ENCODE measurements at regions not wholly inside any gene's neighbourhood (a gene's known extent, or its start where the extent isn't known, plus 50 kb on each side); places are given as distances from the start of the nearest gene placed in this dataset.
"Not testable (repeated sequence)": the region's sequence is repeated elsewhere in the genome, so short reads cannot be mapped to it uniquely, and the experiment has no call there.

DNA sequence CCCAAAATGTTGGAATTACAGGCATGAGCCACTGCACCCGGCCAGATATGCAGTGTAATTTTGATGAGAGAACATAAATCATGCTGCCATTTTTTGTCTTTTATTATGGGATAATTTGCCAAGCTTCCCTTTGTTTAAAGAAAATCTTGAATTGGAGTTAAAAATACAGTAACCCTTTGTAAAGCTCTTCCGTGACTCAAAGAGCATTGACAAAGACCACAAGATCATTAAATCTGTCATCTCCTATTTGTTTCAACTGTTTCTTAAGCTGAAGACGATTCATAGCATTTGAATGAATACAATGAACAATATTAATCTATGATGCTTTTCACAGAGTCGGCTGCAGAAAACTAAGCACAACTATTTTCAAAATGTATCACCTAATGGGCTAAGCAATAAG lies 132.6 kb downstream of the ANAPC4 start:
- Mint-ChIP-seq H3K36me3 (no peaks in the 10 kb centered on the region), H3K27me3 (peaks cover 12% of the 10 kb centered on the region), H3K9me3 (no peaks in the 10 kb centered on the region), H3K27ac (no peak overlapping the region), H3K4me1 (no peaks in the 10 kb centered on the region), H3K4me3 (no peak overlapping the region)
- ATAC-seq: no peak

DNA sequence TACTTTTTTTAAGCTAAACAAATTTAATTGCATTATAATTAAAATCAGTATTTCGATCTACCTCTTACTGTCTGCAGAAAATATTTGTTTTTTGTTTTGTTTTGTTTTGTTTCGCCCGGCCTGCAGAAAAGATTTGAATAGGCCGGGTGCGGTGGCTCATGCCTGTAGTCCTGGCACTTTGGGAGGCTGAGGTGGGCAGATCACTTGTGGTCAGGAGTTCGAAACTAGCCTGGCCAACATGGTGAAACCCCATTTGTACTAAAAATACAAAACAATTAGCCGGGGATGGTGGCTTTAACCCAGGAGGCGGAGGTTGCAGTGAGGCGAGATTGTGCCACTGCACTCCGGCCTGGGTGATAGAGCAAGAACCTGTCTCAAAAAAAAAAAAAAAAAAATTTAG lies 134.8 kb downstream of the ANAPC4 start:
- H3K36me3 Mint-ChIP-seq, H3K9me3 Mint-ChIP-seq, ATAC-seq, H3K4me1 Mint-ChIP-seq, H3K27ac Mint-ChIP-seq, H3K4me3 Mint-ChIP-seq: not testable (repeated sequence)
- H3K27me3 Mint-ChIP-seq: peaks cover 18% of the 10 kb centered on the region

DNA sequence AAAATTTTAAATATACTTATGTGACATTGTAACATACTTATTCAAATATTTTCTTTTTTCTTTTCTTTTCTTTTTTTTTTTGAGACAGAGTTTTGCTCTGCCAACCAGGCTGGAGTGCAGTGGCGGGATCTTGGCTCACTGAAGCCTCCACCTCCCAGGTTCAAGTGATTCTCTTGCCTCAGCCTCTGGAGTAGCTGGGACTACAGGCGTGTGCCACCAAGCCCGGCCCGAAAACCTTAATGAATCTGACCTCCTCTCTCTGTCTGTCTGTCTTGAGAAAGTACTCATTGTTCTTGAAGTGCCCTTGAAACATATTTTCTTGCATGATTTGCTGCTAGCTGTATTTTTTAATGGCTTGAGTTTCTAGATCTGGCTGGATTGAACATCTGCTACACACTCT lies 136.8 kb downstream of the ANAPC4 start:
- no peaks in the 10 kb centered on the region for H3K36me3 Mint-ChIP-seq
- H3K27me3 Mint-ChIP-seq: peaks cover 18% of the 10 kb centered on the region
- H3K9me3 Mint-ChIP-seq: no peaks in the 10 kb centered on the region
- H3K4me3 Mint-ChIP-seq: no peak overlapping the region
- no peak for ATAC-seq
- H3K27ac Mint-ChIP-seq: no peak overlapping the region
- no peaks in the 10 kb centered on the region for H3K4me1 Mint-ChIP-seq

DNA sequence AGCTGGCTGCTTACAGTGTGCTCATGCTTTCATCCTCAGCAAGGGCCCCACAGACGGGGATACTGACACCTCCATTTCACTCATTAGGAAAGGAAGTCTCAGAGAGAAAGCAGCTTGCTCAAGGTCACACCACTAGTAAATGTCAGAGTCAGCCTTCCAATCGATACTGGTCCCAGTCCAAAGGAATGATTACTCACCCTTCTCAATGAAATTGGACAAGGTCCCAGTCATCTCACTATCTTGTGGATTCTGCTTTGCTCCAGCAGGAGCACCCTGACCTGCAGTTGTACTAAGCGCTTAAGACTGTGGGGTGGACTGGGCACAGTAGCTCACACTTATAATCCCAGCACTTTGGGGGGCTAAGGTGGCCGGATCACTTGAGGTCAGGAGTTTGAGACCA lies 132.2 kb upstream of the SLC34A2 start:
- Mint-ChIP-seq H3K4me1 (no peaks in the 10 kb centered on the region), H3K4me3 (no peak overlapping the region), H3K27ac (no peak overlapping the region), H3K36me3 (no peaks in the 10 kb centered on the region), H3K9me3 (no peaks in the 10 kb centered on the region), H3K27me3 (peaks cover 14% of the 10 kb centered on the region)
- ATAC-seq: peak; percentile 31

DNA sequence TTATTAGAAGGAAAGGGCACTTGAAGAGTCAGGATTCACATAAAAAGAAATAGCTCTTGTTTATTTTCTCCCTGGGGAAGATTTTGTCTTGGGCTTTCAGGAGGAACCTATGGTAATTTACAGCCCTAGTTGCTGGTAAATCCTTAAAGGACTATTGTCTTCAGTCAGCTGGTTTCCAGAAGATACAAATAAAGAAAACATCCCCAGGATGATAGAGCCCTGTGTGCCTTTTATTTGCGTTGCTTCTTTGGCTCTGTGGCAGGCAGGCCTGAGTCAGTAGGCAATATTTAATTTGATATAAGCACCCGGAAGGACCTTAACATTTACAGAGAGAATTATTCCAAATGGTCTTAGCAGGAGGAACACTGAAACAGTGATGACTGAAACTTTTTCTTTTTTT lies 131.0 kb upstream of the SLC34A2 start:
- Mint-ChIP-seq H3K27me3 (peaks cover 16% of the 10 kb centered on the region), H3K36me3 (no peaks in the 10 kb centered on the region), H3K27ac (no peak overlapping the region), H3K9me3 (no peaks in the 10 kb centered on the region), H3K4me1 (no peaks in the 10 kb centered on the region), H3K4me3 (no peak overlapping the region)
- no peak for ATAC-seq

DNA sequence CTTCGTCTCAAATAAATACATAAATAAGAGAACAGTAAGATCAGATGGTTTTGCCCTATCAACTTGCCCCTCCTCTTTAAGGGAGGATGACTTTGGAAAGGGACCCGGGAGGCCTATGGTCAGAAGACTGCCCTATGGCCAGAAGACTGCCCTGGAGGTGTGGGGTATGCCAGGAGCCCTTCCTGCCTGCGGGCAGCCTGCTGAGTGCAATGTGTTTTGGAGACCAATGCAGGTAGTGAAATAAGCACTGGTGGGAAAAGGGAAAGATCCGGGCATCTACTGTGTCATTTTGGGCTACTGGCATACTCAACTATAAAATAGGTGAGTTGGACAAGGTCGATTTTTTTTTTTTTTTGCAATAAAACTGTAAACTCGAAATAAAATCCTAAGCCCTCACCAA lies 129.8 kb upstream of the SLC34A2 start:
- Mint-ChIP-seq H3K9me3 (no peaks in the 10 kb centered on the region), H3K36me3 (no peaks in the 10 kb centered on the region), H3K27ac (no peak overlapping the region), H3K4me3 (no peak overlapping the region), H3K4me1 (no peaks in the 10 kb centered on the region), H3K27me3 (peaks cover 9% of the 10 kb centered on the region)
- no peak for ATAC-seq

DNA sequence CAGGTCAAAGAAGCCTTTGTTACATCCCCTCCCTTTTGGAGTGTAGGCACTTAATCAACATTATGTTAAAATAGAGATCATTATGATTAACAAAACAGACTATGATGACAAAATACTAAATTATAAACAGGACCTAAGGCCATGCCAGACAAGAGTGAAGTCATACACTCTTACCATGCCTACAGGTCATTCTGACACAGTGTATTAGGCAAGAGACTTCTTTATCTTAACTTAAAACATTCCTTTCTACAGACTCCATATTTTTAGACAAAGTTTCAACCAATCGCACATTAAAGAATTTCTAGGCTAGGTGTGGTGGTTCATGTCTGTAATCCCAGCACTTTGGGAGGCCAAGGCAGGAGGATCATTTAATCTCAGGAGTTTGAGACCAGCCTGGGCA lies 128.6 kb upstream of the SLC34A2 start:
- Mint-ChIP-seq H3K4me1 (no peaks in the 10 kb centered on the region), H3K9me3 (peaks cover 3% of the 10 kb centered on the region), H3K36me3 (no peaks in the 10 kb centered on the region), H3K4me3 (no peak overlapping the region), H3K27me3 (peaks cover 9% of the 10 kb centered on the region), H3K27ac (no peak overlapping the region)
- no peak for ATAC-seq

DNA sequence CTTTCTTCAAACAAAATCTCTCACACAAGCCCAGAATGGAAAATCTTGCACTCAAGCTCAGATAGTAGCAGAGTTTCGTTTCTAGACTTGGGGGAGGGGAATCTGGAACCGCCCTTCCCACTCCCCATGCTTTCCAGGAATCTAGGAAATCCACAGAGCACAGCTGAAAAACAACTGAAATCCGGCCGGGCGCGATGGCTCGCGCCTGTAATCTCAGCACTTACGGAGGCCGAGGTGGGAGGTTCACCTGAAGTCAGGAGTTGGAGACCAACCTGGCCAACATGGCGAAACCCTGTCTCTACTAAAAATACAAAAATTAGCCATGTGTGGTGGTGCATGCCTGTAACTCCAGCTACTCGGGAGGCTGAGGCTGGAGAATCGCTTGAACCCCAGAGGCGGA lies 127.3 kb upstream of the SLC34A2 start:
- peaks cover 5% of the 10 kb centered on the region for H3K9me3 Mint-ChIP-seq
- H3K27ac Mint-ChIP-seq: no peak overlapping the region

DNA sequence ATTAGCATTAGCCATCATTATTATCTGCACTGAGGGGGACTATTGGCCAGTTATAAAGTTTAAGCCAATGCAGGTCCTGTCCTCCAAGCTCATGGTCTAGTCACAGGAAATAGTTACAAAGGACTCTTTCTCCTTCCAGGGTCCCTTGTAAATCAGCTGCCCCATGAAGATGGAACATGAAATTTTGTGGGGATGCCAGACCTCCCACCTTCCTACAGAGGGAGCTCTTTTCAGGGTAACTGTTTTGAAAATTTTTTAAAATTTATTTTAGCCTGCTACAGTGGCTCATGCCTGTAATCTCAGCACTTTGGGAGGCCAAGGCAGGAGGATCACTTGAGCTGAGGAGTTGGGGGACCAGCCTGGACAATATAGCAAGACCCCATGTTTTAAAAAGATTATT lies 124.4 kb upstream of the SLC34A2 start:
- Mint-ChIP-seq H3K4me3 (no peak overlapping the region), H3K9me3 (peaks cover 5% of the 10 kb centered on the region), H3K27ac (no peak overlapping the region), H3K27me3 (peaks cover 25% of the 10 kb centered on the region), H3K36me3 (no peaks in the 10 kb centered on the region), H3K4me1 (peaks cover 10% of the 10 kb centered on the region)
- no peak for ATAC-seq

More for the DNA sequence above, 127.3 kb upstream of the SLC34A2 start:
- Mint-ChIP-seq H3K4me3 (no peak overlapping the region), H3K36me3 (no peaks in the 10 kb centered on the region), H3K27me3 (peaks cover 9% of the 10 kb centered on the region), H3K4me1 (no peaks in the 10 kb centered on the region)
- no peak for ATAC-seq

DNA sequence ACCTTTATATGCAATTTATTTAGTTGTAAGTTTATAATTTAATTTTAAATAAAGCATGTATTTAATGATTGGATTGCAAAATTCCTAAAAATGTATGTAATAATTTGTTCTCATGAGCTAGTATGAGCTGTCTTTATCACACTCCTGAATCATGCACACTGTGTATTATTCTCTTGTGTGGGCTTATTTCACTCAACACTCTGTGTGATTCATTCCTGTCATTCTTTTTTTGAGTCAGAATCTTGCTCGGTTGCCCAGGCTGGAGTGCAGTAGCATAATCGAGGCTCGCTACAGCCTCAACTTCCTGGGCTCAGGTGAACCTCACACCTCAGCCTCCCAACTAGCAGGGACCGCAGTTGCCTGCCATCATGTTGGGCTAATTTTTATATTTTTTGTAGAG lies 123.1 kb upstream of the SLC34A2 start:
- Mint-ChIP-seq H3K27ac (no peak overlapping the region), H3K36me3 (no peaks in the 10 kb centered on the region), H3K4me3 (no peak overlapping the region), H3K27me3 (peaks cover 34% of the 10 kb centered on the region), H3K9me3 (peaks cover 5% of the 10 kb centered on the region), H3K4me1 (peaks cover 18% of the 10 kb centered on the region)
- ATAC-seq: no peak

DNA sequence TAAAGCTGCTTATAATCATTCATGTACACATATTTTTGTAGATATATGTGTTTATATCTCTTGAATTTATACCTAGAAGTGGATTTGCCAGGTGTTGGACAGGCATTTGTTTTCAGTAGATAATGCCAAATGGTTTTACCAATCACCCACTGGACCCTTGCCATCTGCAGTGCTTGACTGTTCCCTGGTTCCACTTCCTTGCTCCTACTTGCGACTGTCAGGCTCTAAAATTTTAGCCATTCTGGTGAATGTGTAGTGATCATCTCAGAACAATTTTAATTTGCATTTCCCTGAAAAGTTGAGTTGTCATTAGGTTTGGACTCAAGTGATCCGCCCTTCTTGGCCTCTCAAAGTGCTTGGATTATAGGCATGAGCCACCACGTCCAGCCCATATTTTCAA lies 122.4 kb upstream of the SLC34A2 start:
- Mint-ChIP-seq H3K27ac (no peak overlapping the region), H3K36me3 (no peaks in the 10 kb centered on the region), H3K27me3 (peaks cover 40% of the 10 kb centered on the region), H3K4me1 (peaks cover 18% of the 10 kb centered on the region), H3K9me3 (peaks cover 5% of the 10 kb centered on the region), H3K4me3 (no peak overlapping the region)
- no peak for ATAC-seq

DNA sequence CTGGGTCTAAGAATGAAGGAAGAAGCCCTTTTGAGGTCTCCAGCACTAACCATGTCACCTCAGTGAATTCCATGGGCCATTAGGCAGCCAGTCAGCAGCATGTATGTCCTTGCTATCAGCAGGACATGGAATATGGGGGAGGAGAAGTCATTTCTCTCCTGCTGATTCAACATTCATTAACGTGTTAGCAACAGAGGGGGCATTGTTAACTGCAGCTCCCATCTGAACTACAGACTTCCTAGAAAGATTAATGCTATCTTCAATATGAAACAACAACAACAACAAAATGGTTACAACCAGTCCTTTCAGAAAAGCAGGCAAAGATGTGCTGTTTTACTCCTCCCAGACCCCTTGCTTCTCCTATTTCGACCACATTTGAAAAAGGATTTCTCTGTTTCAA lies 120.4 kb upstream of the SLC34A2 start:
- Mint-ChIP-seq H3K27me3 (peaks cover 49% of the 10 kb centered on the region), H3K9me3 (peaks cover 5% of the 10 kb centered on the region), H3K4me3 (no peak overlapping the region), H3K4me1 (peaks cover 18% of the 10 kb centered on the region), H3K36me3 (no peaks in the 10 kb centered on the region), H3K27ac (no peak overlapping the region)
- ATAC-seq: no peak

DNA sequence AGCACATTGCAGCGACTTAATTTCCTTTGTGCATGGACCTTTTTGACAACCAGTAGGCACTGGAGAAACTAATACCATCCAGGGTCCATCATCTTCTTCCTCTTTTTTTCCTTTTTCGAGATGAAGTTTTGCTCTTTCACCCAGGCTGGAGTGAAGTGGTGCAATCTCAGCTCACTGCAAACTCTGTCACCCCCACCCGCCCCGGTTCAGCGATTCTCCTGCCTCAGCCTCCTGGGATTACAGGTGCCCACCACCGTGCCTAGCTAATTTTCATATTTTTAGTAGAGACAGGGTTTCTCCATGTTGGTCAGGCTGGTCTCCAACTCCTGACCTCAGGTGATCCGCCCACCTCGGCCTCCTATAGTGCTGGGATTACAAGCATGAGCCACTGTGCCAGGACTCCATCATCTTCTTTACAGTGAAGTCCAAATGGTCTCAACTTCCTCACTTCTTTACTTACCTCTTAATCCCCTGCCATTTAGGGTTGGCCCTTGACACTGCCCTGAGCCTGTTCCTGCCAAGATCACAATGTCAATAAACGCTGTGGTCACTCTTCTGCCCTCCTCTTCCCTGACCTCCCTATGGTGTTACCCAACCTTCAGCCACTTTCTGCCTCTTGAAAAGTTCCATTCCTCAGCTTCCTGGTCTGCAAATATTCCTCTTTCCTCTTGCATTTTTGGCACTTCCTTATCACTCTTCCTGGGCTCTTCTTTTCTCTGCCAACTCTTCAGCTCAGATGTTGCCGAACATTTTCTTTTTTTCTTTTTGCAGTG lies 119.8 kb upstream of the SLC34A2 start:
- Mint-ChIP-seq H3K9me3 (peaks cover 5% of the 10 kb centered on the region), H3K27ac (no peak overlapping the region), H3K4me1 (peaks cover 18% of the 10 kb centered on the region), H3K27me3 (peaks cover 49% of the 10 kb centered on the region), H3K4me3 (no peak overlapping the region), H3K36me3 (no peaks in the 10 kb centered on the region)
- ATAC-seq: no peak

DNA sequence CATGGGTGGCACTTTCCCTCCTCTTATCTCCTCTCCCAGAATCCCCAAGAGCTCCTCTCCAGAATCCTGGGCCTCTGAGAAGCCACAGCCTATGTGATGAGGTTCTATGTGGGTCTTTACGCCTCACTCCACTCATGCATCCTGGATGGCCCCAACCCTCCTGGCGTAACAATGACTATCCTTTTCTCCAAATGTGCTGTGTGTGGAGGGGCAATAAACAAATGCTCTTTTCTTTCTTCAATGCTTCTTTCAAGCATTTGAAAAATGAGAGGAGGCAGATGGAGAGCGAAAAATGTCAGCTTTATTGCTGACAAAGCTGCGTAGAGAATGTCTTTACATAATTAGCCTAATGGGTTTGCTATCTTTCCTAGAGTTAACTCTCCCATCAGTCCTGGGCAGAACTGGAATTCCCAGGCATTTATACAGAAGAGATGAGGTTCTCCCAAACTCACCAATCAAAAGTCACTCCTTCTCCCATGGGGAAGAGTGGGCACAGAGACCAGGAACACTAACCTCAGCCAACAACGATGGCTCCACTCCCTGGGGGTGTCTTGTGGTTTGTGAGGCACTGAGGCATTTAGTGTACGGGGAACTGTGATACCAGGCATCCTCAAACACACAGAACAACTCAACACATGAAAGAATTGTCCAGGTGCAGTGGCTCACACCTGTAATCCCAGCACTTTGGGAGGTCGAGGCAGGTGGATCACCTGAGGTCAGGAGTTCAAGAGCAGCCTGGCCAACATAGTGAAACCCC lies 118.9 kb upstream of the SLC34A2 start:
- Mint-ChIP-seq H3K9me3 (peaks cover 4% of the 10 kb centered on the region), H3K4me3 (no peak overlapping the region), H3K4me1 (peaks cover 18% of the 10 kb centered on the region), H3K36me3 (no peaks in the 10 kb centered on the region), H3K27ac (no peak overlapping the region), H3K27me3 (peaks cover 49% of the 10 kb centered on the region)
- ATAC-seq: no peak

DNA sequence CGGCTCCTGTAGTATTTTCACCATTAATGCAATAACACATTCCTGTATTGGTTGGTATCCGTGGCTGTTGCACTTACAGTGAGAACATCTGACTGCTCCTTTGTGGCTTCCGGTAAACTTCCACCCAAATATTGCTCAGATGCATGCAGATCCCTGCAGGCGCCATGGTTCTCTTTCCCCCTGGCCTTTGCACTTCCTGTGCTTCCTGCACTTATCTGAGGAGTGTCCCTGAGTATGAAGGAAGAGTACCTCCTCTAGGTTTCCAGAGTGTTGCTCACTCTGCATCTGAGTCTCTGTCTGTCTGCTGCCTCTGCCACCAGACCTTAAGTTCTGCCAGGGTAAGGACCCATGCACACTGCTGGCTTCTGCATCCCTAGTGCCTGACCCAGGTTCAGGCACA lies 117.2 kb upstream of the SLC34A2 start:
- Mint-ChIP-seq H3K27ac (no peak overlapping the region), H3K9me3 (no peaks in the 10 kb centered on the region), H3K27me3 (peaks cover 49% of the 10 kb centered on the region), H3K4me3 (no peak overlapping the region), H3K4me1 (peaks cover 18% of the 10 kb centered on the region), H3K36me3 (no peaks in the 10 kb centered on the region)
- no peak for ATAC-seq

DNA sequence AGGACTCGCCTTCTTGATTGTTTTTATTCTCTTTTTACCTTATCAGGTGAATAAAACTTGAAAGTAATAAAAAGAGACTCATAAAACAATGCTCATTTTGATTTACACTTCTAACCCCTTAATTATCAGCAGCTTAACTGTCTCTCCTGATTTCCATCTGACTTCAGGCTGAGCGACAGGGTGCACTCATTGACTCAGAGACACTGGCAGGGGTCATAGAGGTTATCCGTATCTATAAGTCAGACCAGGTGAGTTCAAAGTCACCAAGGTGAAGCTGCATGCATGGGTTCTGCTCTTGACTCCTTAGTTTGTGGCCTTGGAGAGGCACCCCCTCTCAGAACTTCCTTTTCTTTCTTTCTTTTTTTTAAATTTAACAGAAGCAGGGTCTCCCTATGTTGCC lies 116.4 kb upstream of the SLC34A2 start:
- Mint-ChIP-seq H3K4me1 (peaks cover 18% of the 10 kb centered on the region), H3K4me3 (no peak overlapping the region), H3K9me3 (no peaks in the 10 kb centered on the region), H3K36me3 (no peaks in the 10 kb centered on the region), H3K27me3 (peaks cover 52% of the 10 kb centered on the region), H3K27ac (no peak overlapping the region)
- no peak for ATAC-seq
